HEK293 (cell line): ENCODE measurements at regions not wholly inside any gene's neighbourhood (a gene's known extent, or its start where the extent isn't known, plus 50 kb on each side); places are given as distances from the start of the nearest gene placed in this dataset.

Source experiments
- CTCF ChIA-PET: fragments of 350-600 bp; formaldehyde crosslinking; extraction: SDS; loops from one replicate; lab custom pipeline; 2021; ENCODE audit warnings: antibody characterized with exemption; lab: Yijun Ruan, JAX
- POLR2A ChIA-PET: fragments of 300-600 bp; formaldehyde crosslinking; extraction: SDS; loops from one replicate; lab custom pipeline; 2020; ENCODE audit warnings: antibody characterized with exemption, inconsistent platforms; lab: Yijun Ruan, JAX
- H3K27ac ChIP-seq: fragments of 200-500 bp; sonication (Bioruptor generic); 2 replicates; pipeline ENCODE4 v1.5.1; 2014; ENCODE audit warnings: low read depth, low read length, control low read depth, inconsistent platforms; ENCODE audit errors: extremely low read depth
- H3K36me3 ChIP-seq, 2 experiments: fragments of 200-500 bp in 1 of 2; sonication (Bioruptor generic) in 1 of 2; 1 replicate in 1 of 2; 2 replicates in 1 of 2; pipeline ENCODE4 v1.5.1; 2014 to 2017; ENCODE audit warnings: inconsistent platforms in 2 of 2, low read length in 2 of 2; ENCODE audit not compliant: control insufficient read depth in 2 of 2, insufficient read depth in 1 of 2
- H3K4me1 ChIP-seq: fragments of 200-500 bp; sonication (Bioruptor generic); 2 replicates; pipeline ENCODE4 v1.5.1; 2014; ENCODE audit warnings: mild to moderate bottlenecking, low read length, inconsistent platforms; ENCODE audit not compliant: control insufficient read depth, insufficient read depth
- H3K4me3 ChIP-seq: 2 replicates; pipeline ENCODE4 v1.5.1; 2011; ENCODE audit warnings: low read depth, mild to moderate bottlenecking, control low read depth, low read length, moderate library complexity
- H3K9me3 ChIP-seq: fragments of 200-500 bp; sonication (Bioruptor generic); 2 replicates; pipeline ENCODE4 v1.5.1; 2014; ENCODE audit warnings: low read depth, low read length, inconsistent platforms; ENCODE audit not compliant: control insufficient read depth, insufficient read depth
- GLIS1 ChIP-seq: fragments of 450-650 bp; formaldehyde crosslinking; IDR thresholded peaks from 2 replicates; pipeline ENCODE4 v1.5.1; 2016; ENCODE audit warnings: missing biosample characterization, missing genetic modification characterization
- KLF16 ChIP-seq: fragments of 450-650 bp; formaldehyde crosslinking; IDR thresholded peaks from 2 replicates; pipeline ENCODE4 v1.5.1; 2017; ENCODE audit warnings: missing biosample characterization, missing genetic modification characterization
- MEIS1 ChIP-seq: sonication (generic); formaldehyde crosslinking; IDR thresholded peaks from 2 replicates; pipeline ENCODE4 v1.8.1; 2022; ENCODE audit warnings: missing genetic modification reagents, mild to moderate bottlenecking, borderline replicate concordance
- MYNN ChIP-seq: fragments of 450-650 bp; formaldehyde crosslinking; IDR thresholded peaks from 2 replicates; pipeline ENCODE4 v1.5.1; 2016; ENCODE audit warnings: missing biosample characterization, missing genetic modification characterization, borderline replicate concordance
- PRDM1 ChIP-seq: fragments of 450-650 bp; formaldehyde crosslinking; IDR thresholded peaks from 2 replicates; pipeline ENCODE4; 2016; ENCODE audit warnings: missing biosample characterization, missing genetic modification characterization
- REPIN1 ChIP-seq: fragments of 450-650 bp; formaldehyde crosslinking; IDR thresholded peaks from 2 replicates; pipeline ENCODE4 v1.5.1; 2017; ENCODE audit warnings: missing biosample characterization, missing genetic modification characterization, low read depth
- SALL2 ChIP-seq: fragments of 450-650 bp; formaldehyde crosslinking; IDR thresholded peaks from 2 replicates; pipeline ENCODE4 v1.5.0; 2017; ENCODE audit warnings: missing biosample characterization, mild to moderate bottlenecking, missing genetic modification characterization, borderline replicate concordance
- SP2 ChIP-seq: fragments of 450-650 bp; formaldehyde crosslinking; IDR thresholded peaks from 2 replicates; pipeline ENCODE4 v1.5.1; 2016; ENCODE audit warnings: missing biosample characterization, missing genetic modification characterization
- SP3 ChIP-seq: fragments of 450-650 bp; formaldehyde crosslinking; IDR thresholded peaks from 2 replicates; pipeline ENCODE4 v1.5.1; 2016; ENCODE audit warnings: missing biosample characterization, missing genetic modification characterization
- ZBTB1 ChIP-seq: fragments of 450-650 bp; formaldehyde crosslinking; IDR thresholded peaks from 2 replicates; pipeline ENCODE4 v1.5.1; 2016; ENCODE audit warnings: missing biosample characterization, missing genetic modification characterization
- ZBTB7A ChIP-seq: fragments of 450-650 bp; formaldehyde crosslinking; IDR thresholded peaks from 2 replicates; pipeline ENCODE4 v1.5.1; 2016; ENCODE audit warnings: low read depth, missing biosample characterization, missing genetic modification characterization
- ZFHX2 ChIP-seq: fragments of 450-650 bp; formaldehyde crosslinking; conservative IDR thresholded peaks from 2 replicates; pipeline ENCODE4 v1.5.1; 2016; ENCODE audit warnings: missing biosample characterization, missing genetic modification characterization
- ZNF140 ChIP-seq: fragments of 450-650 bp; formaldehyde crosslinking; IDR thresholded peaks from 2 replicates; pipeline ENCODE4 v1.5.1; 2016; ENCODE audit warnings: missing biosample characterization, missing genetic modification characterization
- ZNF146 ChIP-seq: fragments of 450-650 bp; formaldehyde crosslinking; IDR thresholded peaks from 2 replicates; pipeline ENCODE4 v1.5.1; 2016; ENCODE audit warnings: missing biosample characterization, missing genetic modification characterization
- ZNF366 ChIP-seq: fragments of 450-650 bp; formaldehyde crosslinking; conservative IDR thresholded peaks from 2 replicates; pipeline ENCODE4 v1.5.1; 2016; ENCODE audit warnings: missing biosample characterization, missing genetic modification characterization
- ZNF394 ChIP-seq: fragments of 450-650 bp; formaldehyde crosslinking; IDR thresholded peaks from 2 replicates; pipeline ENCODE4 v1.5.1; 2016; ENCODE audit warnings: missing biosample characterization, missing genetic modification characterization, mild to moderate bottlenecking, moderate library complexity, borderline replicate concordance
- ZNF404 ChIP-seq: fragments of 450-650 bp; formaldehyde crosslinking; IDR thresholded peaks from 2 replicates; pipeline ENCODE4 v1.5.1; 2017; ENCODE audit warnings: missing biosample characterization, missing genetic modification characterization
- ZNF473 ChIP-seq: fragments of 450-650 bp; formaldehyde crosslinking; IDR thresholded peaks from 2 replicates; pipeline ENCODE4 v1.5.1; 2017; ENCODE audit warnings: missing biosample characterization, missing genetic modification characterization
- ZNF521 ChIP-seq: fragments of 450-650 bp; formaldehyde crosslinking; IDR thresholded peaks from 2 replicates; pipeline ENCODE4 v1.5.1; 2017; ENCODE audit warnings: missing biosample characterization, mild to moderate bottlenecking, missing genetic modification characterization
- ZNF548 ChIP-seq: fragments of 450-650 bp; formaldehyde crosslinking; IDR thresholded peaks from 2 replicates; pipeline ENCODE4 v1.5.1; 2016; ENCODE audit warnings: missing biosample characterization, missing genetic modification characterization
- ZNF707 ChIP-seq: fragments of 450-650 bp; formaldehyde crosslinking; IDR thresholded peaks from 2 replicates; pipeline ENCODE4 v1.5.1; 2016; ENCODE audit warnings: missing biosample characterization, missing genetic modification characterization
- ZNF843 ChIP-seq: fragments of 450-650 bp; formaldehyde crosslinking; IDR thresholded peaks from 2 replicates; pipeline ENCODE4 v1.5.1; 2016; ENCODE audit warnings: missing biosample characterization, missing genetic modification characterization
- TF ChIP-seq, protein P1 (sequence below): fragments of 450-650 bp; formaldehyde crosslinking; IDR thresholded peaks from 2 replicates; pipeline ENCODE4 v1.5.1; 2016; ENCODE audit warnings: missing biosample characterization, missing genetic modification characterization, borderline replicate concordance
- TF ChIP-seq, protein P2 (sequence below): fragments of 450-650 bp; formaldehyde crosslinking; IDR thresholded peaks from 2 replicates; pipeline ENCODE4 v1.5.1; 2016; ENCODE audit warnings: missing biosample characterization, missing genetic modification characterization
- TF ChIP-seq, protein P3 (sequence below): fragments of 450-650 bp; formaldehyde crosslinking; IDR thresholded peaks from 2 replicates; pipeline ENCODE4 v1.5.1; 2016; ENCODE audit warnings: missing biosample characterization, missing genetic modification characterization
- TF ChIP-seq, protein P4 (sequence below): fragments of 450-650 bp; formaldehyde crosslinking; IDR thresholded peaks from 2 replicates; pipeline ENCODE4 v1.5.1; 2016; ENCODE audit warnings: missing biosample characterization, missing genetic modification characterization

DNA sequence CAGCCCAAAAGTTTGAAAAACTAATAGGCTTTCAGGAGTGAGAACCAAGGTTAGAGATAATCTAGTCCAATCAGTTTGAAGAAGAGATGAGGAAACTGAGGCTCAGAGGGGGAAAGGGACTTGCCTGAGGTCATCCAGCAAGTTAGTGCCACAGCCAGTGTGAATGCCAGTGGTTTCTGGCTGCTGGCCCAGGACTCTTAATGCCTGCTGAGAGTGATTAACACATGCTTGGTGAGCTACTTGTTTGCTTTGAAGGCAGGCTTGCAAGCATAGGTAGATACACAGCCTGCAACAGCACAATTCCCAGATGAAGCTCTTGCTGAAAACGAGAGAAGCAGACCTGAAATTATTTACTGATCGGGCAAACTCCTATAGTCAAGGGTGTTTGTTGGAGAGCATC, 591.6 kb upstream of the SGCD start:
- ChIA-PET POLR2A (no interaction called here), CTCF (no interaction called here)
- TF ChIP-seq ZNF140 (tag by site-specific recombination) (no peak), GLIS1 (tag by site-specific recombination) (no peak), ZNF394 (tag by site-specific recombination) (no peak), ZNF146 (tag by site-specific recombination) (no peak), ZNF404 (tag by site-specific recombination) (no peak), SALL2 (tag by site-specific recombination) (no peak)
- TF ChIP-seq, protein P1, sequence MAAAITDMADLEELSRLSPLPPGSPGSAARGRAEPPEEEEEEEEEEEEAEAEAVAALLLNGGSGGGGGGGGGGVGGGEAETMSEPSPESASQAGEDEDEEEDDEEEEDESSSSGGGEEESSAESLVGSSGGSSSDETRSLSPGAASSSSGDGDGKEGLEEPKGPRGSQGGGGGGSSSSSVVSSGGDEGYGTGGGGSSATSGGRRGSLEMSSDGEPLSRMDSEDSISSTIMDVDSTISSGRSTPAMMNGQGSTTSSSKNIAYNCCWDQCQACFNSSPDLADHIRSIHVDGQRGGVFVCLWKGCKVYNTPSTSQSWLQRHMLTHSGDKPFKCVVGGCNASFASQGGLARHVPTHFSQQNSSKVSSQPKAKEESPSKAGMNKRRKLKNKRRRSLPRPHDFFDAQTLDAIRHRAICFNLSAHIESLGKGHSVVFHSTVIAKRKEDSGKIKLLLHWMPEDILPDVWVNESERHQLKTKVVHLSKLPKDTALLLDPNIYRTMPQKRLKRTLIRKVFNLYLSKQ (tag by site-specific recombination), result no peak
- TF ChIP-seq, protein P2, sequence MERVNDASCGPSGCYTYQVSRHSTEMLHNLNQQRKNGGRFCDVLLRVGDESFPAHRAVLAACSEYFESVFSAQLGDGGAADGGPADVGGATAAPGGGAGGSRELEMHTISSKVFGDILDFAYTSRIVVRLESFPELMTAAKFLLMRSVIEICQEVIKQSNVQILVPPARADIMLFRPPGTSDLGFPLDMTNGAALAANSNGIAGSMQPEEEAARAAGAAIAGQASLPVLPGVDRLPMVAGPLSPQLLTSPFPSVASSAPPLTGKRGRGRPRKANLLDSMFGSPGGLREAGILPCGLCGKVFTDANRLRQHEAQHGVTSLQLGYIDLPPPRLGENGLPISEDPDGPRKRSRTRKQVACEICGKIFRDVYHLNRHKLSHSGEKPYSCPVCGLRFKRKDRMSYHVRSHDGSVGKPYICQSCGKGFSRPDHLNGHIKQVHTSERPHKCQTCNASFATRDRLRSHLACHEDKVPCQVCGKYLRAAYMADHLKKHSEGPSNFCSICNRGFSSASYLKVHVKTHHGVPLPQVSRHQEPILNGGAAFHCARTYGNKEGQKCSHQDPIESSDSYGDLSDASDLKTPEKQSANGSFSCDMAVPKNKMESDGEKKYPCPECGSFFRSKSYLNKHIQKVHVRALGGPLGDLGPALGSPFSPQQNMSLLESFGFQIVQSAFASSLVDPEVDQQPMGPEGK, result no peak
- no peaks in the 10 kb centered on the region for H3K4me1 ChIP-seq
- H3K36me3 ChIP-seq, result no peaks in the 10 kb centered on the region
- no peaks in the 10 kb centered on the region for H3K9me3 ChIP-seq
- no peak overlapping the region for H3K4me3 ChIP-seq
- no peak overlapping the region for H3K27ac ChIP-seq

DNA sequence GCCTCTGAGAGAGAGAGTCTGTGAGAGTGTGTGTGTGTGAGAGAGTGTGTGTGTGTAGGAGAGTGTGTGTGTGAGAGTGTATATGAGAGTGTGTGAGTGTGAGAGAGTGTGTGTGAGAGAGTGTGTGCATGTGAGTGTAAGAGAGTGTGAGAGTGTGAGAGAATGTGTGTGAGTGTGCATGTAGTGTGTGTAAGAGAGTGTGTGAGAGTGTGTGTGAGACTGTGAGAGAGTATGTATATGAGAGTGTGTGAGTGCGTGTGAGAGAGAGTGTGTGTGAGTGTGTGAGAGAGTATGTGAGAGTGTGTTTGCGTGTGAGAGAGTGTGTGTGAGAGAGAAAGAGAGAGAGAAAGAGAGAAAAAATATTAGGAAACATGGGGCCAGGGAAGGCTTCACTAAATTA, 588.3 kb upstream of the SGCD start:
- Histone ChIP-seq H3K4me1 (no peaks in the 10 kb centered on the region), H3K27ac (no peak overlapping the region), H3K9me3 (no peaks in the 10 kb centered on the region), H3K36me3 (no peaks in the 10 kb centered on the region), H3K4me3 (no peak overlapping the region)
- TF ChIP-seq ZNF473 (tag by site-specific recombination), result no peak
- TF ChIP-seq PRDM1 (tag by site-specific recombination), result peak; percentile 98
- ChIA-PET CTCF (no interaction called here), POLR2A (no interaction called here)

DNA sequence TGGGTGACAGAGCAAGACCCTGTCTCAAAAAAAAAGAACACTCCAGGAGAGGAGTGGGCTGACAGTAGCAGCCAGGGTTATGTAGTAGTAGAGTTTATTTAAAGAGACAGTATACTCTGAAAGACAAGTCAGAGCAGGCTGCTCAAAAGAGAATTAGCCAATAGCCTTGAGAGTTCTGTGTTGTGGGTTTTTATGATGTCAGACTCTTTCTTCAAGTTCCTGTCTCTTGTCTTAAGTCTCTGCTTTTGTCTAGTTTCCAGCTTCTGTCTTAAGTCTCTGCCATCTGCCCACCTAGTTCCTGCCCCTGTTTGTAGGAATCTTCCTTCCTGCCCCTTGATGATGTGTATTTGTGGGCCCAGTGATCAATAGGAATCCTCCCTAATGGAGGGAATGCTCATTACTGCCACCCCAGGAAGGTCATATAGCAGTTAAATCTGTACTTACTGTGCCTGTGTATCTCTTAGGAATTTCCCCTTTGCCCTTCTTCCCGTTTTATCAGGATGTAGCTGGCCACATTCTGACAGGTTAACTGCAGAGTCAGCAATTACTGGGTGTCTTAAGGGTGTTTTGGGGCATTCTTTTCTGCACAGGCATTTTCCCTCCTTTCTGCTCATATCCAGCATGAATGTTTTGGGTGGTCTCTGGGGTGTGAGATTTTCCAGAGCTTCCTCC, 580.5 kb upstream of the SGCD start:
- no peak overlapping the region for H3K4me3 ChIP-seq
- H3K9me3 ChIP-seq, result no peaks in the 10 kb centered on the region

DNA sequence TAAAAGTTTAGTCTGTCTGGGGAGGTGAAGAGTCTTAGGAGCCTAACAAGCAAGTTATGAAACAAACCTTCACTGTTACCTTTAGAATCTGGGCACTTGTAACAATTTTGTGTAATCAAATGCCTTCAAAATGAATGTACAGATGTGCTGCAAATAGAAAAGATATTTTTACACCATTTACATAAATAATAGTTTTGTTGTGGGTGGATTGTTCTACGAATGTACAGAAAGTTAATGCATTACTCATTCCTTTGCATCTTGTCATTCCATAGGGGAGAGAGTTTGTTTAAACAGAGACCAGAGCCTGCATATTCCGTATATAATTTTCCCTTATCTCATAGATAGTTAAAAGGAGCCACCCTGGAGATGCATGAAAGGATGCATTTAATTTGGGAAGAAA, 576.9 kb upstream of the SGCD start:
- POLR2A ChIA-PET, result no interaction called here
- no peaks in the 10 kb centered on the region for H3K36me3 ChIP-seq
- H3K4me3 ChIP-seq, result no peak overlapping the region
- no peaks in the 10 kb centered on the region for H3K9me3 ChIP-seq
- CTCF ChIA-PET, result no interaction called here
- no peak overlapping the region for H3K27ac ChIP-seq
- no peaks in the 10 kb centered on the region for H3K4me1 ChIP-seq
- no peak for TF ChIP-seq MEIS1
- no peak for TF ChIP-seq SP3 (tag by site-specific recombination)
- no peak for TF ChIP-seq ZFHX2 (tag by site-specific recombination)
- no peak for TF ChIP-seq REPIN1 (tag by site-specific recombination)
- no peak for TF ChIP-seq MYNN (tag by site-specific recombination)
- no peak for TF ChIP-seq ZNF707
- TF ChIP-seq ZBTB7A, result no peak
- TF ChIP-seq ZNF521, result no peak
- TF ChIP-seq, protein P3, sequence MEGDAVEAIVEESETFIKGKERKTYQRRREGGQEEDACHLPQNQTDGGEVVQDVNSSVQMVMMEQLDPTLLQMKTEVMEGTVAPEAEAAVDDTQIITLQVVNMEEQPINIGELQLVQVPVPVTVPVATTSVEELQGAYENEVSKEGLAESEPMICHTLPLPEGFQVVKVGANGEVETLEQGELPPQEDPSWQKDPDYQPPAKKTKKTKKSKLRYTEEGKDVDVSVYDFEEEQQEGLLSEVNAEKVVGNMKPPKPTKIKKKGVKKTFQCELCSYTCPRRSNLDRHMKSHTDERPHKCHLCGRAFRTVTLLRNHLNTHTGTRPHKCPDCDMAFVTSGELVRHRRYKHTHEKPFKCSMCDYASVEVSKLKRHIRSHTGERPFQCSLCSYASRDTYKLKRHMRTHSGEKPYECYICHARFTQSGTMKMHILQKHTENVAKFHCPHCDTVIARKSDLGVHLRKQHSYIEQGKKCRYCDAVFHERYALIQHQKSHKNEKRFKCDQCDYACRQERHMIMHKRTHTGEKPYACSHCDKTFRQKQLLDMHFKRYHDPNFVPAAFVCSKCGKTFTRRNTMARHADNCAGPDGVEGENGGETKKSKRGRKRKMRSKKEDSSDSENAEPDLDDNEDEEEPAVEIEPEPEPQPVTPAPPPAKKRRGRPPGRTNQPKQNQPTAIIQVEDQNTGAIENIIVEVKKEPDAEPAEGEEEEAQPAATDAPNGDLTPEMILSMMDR (tag by site-specific recombination), result no peak
- TF ChIP-seq, protein P4, sequence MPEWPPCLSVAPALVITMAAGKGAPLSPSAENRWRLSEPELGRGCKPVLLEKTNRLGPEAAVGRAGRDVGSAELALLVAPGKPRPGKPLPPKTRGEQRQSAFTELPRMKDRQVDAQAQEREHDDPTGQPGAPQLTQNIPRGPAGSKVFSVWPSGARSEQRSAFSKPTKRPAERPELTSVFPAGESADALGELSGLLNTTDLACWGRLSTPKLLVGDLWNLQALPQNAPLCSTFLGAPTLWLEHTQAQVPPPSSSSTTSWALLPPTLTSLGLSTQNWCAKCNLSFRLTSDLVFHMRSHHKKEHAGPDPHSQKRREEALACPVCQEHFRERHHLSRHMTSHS (tag by site-specific recombination), result no peak
- no peak for TF ChIP-seq ZBTB1 (tag by site-specific recombination)
- no peak for TF ChIP-seq ZNF366 (tag by site-specific recombination)
- TF ChIP-seq KLF16 (tag by site-specific recombination), result no peak

More for the DNA sequence above, 580.5 kb upstream of the SGCD start:
- TF ChIP-seq SP2, result no peak
- no peak for TF ChIP-seq ZNF843 (tag by site-specific recombination)
- no peak for TF ChIP-seq ZNF548 (tag by site-specific recombination)
- Histone ChIP-seq H3K27ac (no peak overlapping the region), H3K36me3 (no peaks in the 10 kb centered on the region), H3K4me1 (no peaks in the 10 kb centered on the region)
- CTCF ChIA-PET, result no interaction called here
- POLR2A ChIA-PET, result no interaction called here
